GM12878 (cell line): ENCODE measurements at regions not wholly inside any gene's neighbourhood (a gene's known extent, or its start where the extent isn't known, plus 50 kb on each side); places are given as distances from the start of the nearest gene placed in this dataset.

Source experiments
- BACH1 ChIP-seq: fragments of 450-650 bp; IDR thresholded peaks from 2 replicates; pipeline ENCODE4 v1.6.1; 2017; ENCODE audit warnings: mild to moderate bottlenecking, borderline replicate concordance
- BCL11A ChIP-seq: IDR thresholded peaks from 2 replicates; pipeline ENCODE4 v1.6.1; 2011; ENCODE audit warnings: low read depth, low read length
- EP300 ChIP-seq, 2 experiments: fragments of 150-350 bp in 1 of 2; IDR thresholded peaks; 2 replicates each; pipeline ENCODE4 v1.6.1; 2011 to 2012; ENCODE audit warnings: low read depth in 2 of 2, low read length in 2 of 2, borderline replicate concordance in 1 of 2, improper control_type of control experiment in 1 of 2, inconsistent platforms in 1 of 2; ENCODE audit not compliant: control insufficient read depth in 1 of 2
- FOXM1 ChIP-seq: IDR thresholded peaks from 2 replicates; pipeline ENCODE4 v1.6.1; 2012; ENCODE audit warnings: low read depth, mild to moderate bottlenecking, inconsistent platforms, low read length, moderate library complexity
- KAT2A ChIP-seq: conservative IDR thresholded peaks from 2 replicates; pipeline ENCODE4 v1.6.1; 2011; ENCODE audit warnings: low read depth, low read length; ENCODE audit not compliant: control insufficient read depth
- RCOR1 ChIP-seq: conservative IDR thresholded peaks from 2 replicates; pipeline ENCODE4 v1.6.1; 2012; ENCODE audit warnings: low read depth, low read length, improper control_type of control experiment
- RUNX3 ChIP-seq: IDR thresholded peaks from 2 replicates; pipeline ENCODE4 v1.6.1; 2012; ENCODE audit warnings: low read length, inconsistent platforms
- SMAD1 ChIP-seq: fragments of 450-650 bp; IDR thresholded peaks from 2 replicates; pipeline ENCODE4 v1.6.1; 2018; ENCODE audit warnings: mild to moderate bottlenecking, low read depth; ENCODE audit not compliant: partially characterized antibody
- SMC3 ChIP-seq: IDR thresholded peaks from 2 replicates; pipeline ENCODE4 v1.6.1; 2011; ENCODE audit warnings: low read length, improper control_type of control experiment, borderline replicate concordance
- SPI1 ChIP-seq: IDR thresholded peaks from 2 replicates; pipeline ENCODE4 v1.6.1; 2011; ENCODE audit warnings: low read depth, mild to moderate bottlenecking, low read length, moderate library complexity, borderline replicate concordance; ENCODE audit not compliant: insufficient read depth
- TCF12 ChIP-seq: IDR thresholded peaks from 2 replicates; pipeline ENCODE4 v1.6.1; 2011; ENCODE audit warnings: low read depth, mild to moderate bottlenecking, low read length
- TCF7 ChIP-seq: IDR thresholded peaks from 2 replicates; pipeline ENCODE4 v1.6.1; 2014; ENCODE audit warnings: antibody characterized with exemption, borderline replicate concordance
- ZBED1 ChIP-seq: IDR thresholded peaks from 2 replicates; pipeline ENCODE4 v1.6.1; 2016; ENCODE audit warnings: borderline replicate concordance
- ZNF384 ChIP-seq: IDR thresholded peaks from 2 replicates; pipeline ENCODE4 v1.6.1; 2012; ENCODE audit warnings: low read depth, mild to moderate bottlenecking, low read length, improper control_type of control experiment, borderline replicate concordance
- TF ChIP-seq, protein P1 (sequence below): fragments of 450-650 bp; IDR thresholded peaks from 2 replicates; pipeline ENCODE4 v1.6.1; 2016; ENCODE audit warnings: mild to moderate bottlenecking, moderate library complexity, borderline replicate concordance
- TF ChIP-seq, protein P2 (sequence below): fragments of 450-650 bp; IDR thresholded peaks from 2 replicates; pipeline ENCODE4 v1.6.1; 2017; ENCODE audit warnings: mild to moderate bottlenecking, low read depth, inconsistent platforms; ENCODE audit not compliant: poor library complexity, severe bottlenecking
- TF ChIP-seq, protein P3 (sequence below): IDR thresholded peaks from 2 replicates; pipeline ENCODE4 v1.6.1; 2012; ENCODE audit warnings: low read depth, low read length, improper control_type of control experiment
- TF ChIP-seq, protein P4 (sequence below): fragments of 450-650 bp; IDR thresholded peaks from 2 replicates; pipeline ENCODE4 v1.6.1; 2018; ENCODE audit warnings: mild to moderate bottlenecking, low read depth, moderate library complexity; ENCODE audit not compliant: partially characterized antibody
- TF ChIP-seq, protein P5 (sequence below): fragments of 450-650 bp; IDR thresholded peaks from 2 replicates; pipeline ENCODE4 v1.6.1; 2016; ENCODE audit warnings: mild to moderate bottlenecking

DNA sequence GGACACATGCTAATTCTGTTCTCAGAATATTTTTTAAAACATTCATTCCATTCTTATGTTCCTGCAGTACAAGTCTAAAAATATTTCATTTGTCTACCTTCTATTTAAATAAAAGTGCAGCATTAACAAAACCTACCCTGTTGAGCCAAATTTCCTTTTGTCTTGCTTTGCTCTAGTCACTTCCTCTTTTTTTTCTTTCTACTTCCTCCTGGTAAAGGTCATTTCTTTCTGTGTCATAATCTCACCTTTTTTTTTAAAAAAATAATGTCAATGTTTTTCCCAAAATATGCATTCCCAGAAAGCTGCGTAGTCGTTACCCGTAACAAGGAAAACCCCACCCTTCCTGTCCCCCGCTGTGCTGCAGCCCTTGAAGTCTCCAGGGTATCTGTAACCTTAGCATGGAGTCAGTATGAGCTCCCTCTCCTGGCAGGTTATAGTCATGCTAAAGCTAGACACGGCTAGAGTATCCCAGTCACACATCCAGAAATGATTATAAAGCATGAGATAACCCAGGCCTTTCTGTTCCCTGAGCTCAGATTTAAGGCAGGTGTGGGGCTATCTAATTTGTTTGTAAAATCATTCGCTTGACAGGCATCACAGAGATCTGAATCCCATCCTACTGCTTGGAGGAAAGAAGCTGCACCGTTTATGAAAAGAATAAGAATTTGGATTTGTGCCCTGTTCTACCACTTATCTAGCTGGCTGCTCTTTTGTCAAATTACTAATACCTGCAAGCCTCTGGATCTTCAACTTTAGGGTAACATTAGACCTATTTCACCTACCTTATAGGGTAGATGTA lies 51.1 kb upstream of the EED start (continued):
- TF ChIP-seq, protein P1, sequence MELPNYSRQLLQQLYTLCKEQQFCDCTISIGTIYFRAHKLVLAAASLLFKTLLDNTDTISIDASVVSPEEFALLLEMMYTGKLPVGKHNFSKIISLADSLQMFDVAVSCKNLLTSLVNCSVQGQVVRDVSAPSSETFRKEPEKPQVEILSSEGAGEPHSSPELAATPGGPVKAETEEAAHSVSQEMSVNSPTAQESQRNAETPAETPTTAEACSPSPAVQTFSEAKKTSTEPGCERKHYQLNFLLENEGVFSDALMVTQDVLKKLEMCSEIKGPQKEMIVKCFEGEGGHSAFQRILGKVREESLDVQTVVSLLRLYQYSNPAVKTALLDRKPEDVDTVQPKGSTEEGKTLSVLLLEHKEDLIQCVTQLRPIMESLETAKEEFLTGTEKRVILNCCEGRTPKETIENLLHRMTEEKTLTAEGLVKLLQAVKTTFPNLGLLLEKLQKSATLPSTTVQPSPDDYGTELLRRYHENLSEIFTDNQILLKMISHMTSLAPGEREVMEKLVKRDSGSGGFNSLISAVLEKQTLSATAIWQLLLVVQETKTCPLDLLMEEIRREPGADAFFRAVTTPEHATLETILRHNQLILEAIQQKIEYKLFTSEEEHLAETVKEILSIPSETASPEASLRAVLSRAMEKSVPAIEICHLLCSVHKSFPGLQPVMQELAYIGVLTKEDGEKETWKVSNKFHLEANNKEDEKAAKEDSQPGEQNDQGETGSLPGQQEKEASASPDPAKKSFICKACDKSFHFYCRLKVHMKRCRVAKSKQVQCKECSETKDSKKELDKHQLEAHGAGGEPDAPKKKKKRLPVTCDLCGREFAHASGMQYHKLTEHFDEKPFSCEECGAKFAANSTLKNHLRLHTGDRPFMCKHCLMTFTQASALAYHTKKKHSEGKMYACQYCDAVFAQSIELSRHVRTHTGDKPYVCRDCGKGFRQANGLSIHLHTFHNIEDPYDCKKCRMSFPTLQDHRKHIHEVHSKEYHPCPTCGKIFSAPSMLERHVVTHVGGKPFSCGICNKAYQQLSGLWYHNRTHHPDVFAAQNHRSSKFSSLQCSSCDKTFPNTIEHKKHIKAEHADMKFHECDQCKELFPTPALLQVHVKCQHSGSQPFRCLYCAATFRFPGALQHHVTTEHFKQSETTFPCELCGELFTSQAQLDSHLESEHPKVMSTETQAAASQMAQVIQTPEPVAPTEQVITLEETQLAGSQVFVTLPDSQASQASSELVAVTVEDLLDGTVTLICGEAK = peak; percentile 75; the same call in 1 of the 2 replicates
- no peak for TF ChIP-seq KAT2A
- TF ChIP-seq, protein P2, sequence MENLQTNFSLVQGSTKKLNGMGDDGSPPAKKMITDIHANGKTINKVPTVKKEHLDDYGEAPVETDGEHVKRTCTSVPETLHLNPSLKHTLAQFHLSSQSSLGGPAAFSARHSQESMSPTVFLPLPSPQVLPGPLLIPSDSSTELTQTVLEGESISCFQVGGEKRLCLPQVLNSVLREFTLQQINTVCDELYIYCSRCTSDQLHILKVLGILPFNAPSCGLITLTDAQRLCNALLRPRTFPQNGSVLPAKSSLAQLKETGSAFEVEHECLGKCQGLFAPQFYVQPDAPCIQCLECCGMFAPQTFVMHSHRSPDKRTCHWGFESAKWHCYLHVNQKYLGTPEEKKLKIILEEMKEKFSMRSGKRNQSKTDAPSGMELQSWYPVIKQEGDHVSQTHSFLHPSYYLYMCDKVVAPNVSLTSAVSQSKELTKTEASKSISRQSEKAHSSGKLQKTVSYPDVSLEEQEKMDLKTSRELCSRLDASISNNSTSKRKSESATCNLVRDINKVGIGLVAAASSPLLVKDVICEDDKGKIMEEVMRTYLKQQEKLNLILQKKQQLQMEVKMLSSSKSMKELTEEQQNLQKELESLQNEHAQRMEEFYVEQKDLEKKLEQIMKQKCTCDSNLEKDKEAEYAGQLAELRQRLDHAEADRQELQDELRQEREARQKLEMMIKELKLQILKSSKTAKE = peak; percentile 80
- TF ChIP-seq ZNF384 = peak; percentile 82
- no peak for TF ChIP-seq SMAD1
- TF ChIP-seq, protein P3, sequence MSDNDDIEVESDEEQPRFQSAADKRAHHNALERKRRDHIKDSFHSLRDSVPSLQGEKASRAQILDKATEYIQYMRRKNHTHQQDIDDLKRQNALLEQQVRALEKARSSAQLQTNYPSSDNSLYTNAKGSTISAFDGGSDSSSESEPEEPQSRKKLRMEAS = no peak
- no peak for TF ChIP-seq ZBED1
- TF ChIP-seq BACH1 = no peak
- TF ChIP-seq TCF12 = no peak
- TF ChIP-seq, protein P4, sequence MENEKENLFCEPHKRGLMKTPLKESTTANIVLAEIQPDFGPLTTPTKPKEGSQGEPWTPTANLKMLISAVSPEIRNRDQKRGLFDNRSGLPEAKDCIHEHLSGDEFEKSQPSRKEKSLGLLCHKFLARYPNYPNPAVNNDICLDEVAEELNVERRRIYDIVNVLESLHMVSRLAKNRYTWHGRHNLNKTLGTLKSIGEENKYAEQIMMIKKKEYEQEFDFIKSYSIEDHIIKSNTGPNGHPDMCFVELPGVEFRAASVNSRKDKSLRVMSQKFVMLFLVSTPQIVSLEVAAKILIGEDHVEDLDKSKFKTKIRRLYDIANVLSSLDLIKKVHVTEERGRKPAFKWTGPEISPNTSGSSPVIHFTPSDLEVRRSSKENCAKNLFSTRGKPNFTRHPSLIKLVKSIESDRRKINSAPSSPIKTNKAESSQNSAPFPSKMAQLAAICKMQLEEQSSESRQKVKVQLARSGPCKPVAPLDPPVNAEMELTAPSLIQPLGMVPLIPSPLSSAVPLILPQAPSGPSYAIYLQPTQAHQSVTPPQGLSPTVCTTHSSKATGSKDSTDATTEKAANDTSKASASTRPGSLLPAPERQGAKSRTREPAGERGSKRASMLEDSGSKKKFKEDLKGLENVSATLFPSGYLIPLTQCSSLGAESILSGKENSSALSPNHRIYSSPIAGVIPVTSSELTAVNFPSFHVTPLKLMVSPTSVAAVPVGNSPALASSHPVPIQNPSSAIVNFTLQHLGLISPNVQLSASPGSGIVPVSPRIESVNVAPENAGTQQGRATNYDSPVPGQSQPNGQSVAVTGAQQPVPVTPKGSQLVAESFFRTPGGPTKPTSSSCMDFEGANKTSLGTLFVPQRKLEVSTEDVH = no peak
- peak; percentile 95 for TF ChIP-seq SMC3
- peak; percentile 97 for TF ChIP-seq SPI1
- TF ChIP-seq RCOR1 = no peak
- TF ChIP-seq BCL11A = no peak
- TF ChIP-seq EP300 (IDR thresholded peaks at IDR 0.05; ENCODE audit: borderline replicate concordance in 1 of 2, control insufficient read depth in 1 of 2, low read depth in 2 of 2, low read length in 2 of 2) = peak in 1 of 2 experiments; percentile 48; a peak in 1 of 4 replicates
- TF ChIP-seq TCF7 = no peak
- TF ChIP-seq RUNX3 = peak; percentile 34; the same call in 1 of the 2 replicates
- TF ChIP-seq, protein P5, sequence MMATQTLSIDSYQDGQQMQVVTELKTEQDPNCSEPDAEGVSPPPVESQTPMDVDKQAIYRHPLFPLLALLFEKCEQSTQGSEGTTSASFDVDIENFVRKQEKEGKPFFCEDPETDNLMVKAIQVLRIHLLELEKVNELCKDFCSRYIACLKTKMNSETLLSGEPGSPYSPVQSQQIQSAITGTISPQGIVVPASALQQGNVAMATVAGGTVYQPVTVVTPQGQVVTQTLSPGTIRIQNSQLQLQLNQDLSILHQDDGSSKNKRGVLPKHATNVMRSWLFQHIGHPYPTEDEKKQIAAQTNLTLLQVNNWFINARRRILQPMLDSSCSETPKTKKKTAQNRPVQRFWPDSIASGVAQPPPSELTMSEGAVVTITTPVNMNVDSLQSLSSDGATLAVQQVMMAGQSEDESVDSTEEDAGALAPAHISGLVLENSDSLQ = no peak
- peak; percentile 82 for TF ChIP-seq FOXM1
